Breast epithelium (tissue), 3 donors: ENCODE measurements at regions not wholly inside any gene's neighbourhood (a gene's known extent, or its start where the extent isn't known, plus 50 kb on each side); places are given as distances from the start of the nearest gene placed in this dataset.

Experiments
- POLR2A ChIP-seq: fragments of 450-650 bp; IDR thresholded peaks from one replicate; pipeline ENCODE4 v1.6.1; 2016; ENCODE audit warnings: antibody characterized with exemption, mild to moderate bottlenecking, moderate library complexity
- POLR2AphosphoS5 ChIP-seq, 3 donors: sonication (generic); formaldehyde crosslinking; IDR thresholded peaks; one replicate each; pipeline ENCODE4 v1.6.1; 2017; ENCODE audit warnings: antibody characterized with exemption in 3 of 3
- TF ChIP-seq, protein P1 (sequence below), 3 donors: fragments of 450-650 bp; IDR thresholded peaks; one replicate each; pipeline ENCODE4 v1.5.1; 2016 to 2017; ENCODE audit warnings: antibody characterized with exemption in 3 of 3, mild to moderate bottlenecking in 3 of 3, moderate library complexity in 3 of 3

DNA sequence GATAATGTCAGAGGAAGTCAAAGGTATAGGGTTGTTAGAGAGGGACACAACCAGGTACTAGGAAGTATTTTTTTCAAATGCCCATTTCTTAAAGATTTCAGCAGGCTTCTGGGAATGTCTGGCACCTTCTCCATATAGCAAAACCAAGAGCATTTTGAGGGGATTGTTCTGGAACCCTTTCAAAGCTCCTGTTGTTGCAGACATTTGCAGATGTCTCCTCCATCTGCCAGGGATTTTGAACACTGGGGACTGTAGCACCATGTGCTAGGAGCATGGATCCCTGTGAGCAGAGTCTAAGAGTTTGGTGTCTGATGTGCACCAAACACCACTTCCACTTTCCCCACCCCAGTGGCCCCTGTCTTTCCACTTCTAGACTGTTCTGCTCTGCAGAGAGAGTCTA is 206.0 kb upstream of the KBTBD8 start:
- TF ChIP-seq, protein P1, sequence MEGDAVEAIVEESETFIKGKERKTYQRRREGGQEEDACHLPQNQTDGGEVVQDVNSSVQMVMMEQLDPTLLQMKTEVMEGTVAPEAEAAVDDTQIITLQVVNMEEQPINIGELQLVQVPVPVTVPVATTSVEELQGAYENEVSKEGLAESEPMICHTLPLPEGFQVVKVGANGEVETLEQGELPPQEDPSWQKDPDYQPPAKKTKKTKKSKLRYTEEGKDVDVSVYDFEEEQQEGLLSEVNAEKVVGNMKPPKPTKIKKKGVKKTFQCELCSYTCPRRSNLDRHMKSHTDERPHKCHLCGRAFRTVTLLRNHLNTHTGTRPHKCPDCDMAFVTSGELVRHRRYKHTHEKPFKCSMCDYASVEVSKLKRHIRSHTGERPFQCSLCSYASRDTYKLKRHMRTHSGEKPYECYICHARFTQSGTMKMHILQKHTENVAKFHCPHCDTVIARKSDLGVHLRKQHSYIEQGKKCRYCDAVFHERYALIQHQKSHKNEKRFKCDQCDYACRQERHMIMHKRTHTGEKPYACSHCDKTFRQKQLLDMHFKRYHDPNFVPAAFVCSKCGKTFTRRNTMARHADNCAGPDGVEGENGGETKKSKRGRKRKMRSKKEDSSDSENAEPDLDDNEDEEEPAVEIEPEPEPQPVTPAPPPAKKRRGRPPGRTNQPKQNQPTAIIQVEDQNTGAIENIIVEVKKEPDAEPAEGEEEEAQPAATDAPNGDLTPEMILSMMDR (IDR thresholded peaks at IDR 0.05) = no peak
- TF ChIP-seq POLR2A (no peak), POLR2AphosphoS5 (IDR thresholded peaks at IDR 0.05) (no peak)
